GM10248 (cell line): ENCODE measurements at regions not wholly inside any gene's neighbourhood (a gene's known extent, or its start where the extent isn't known, plus 50 kb on each side); places are given as distances from the start of the nearest gene placed in this dataset.

Source experiments
- CTCF ChIA-PET: fragments of 300-600 bp; sonication (Branson Sonifier 250); formaldehyde crosslinking; extraction: SDS; loops from one replicate; lab custom pipeline; 2021; ENCODE audit warnings: antibody characterized with exemption; lab: Yijun Ruan, JAX
- POLR2A ChIA-PET: fragments of 350-650 bp; sonication (Branson Sonifier 250); formaldehyde crosslinking; extraction: SDS; loops from one replicate; lab custom pipeline; 2020; ENCODE audit warnings: antibody characterized with exemption; lab: Yijun Ruan, JAX
- DNase-seq: peaks from one replicate; pipeline ENCODE4 v3.0.0; 2012; ENCODE audit errors: extremely low spot score
- TF ChIP-seq, protein P1 (sequence below): IDR thresholded peaks from 2 replicates; pipeline ENCODE4 v1.5.1; 2012; ENCODE audit warnings: mild to moderate bottlenecking, low read depth; ENCODE audit errors: extremely low read depth, missing control alignments, control extremely low read depth

DNA sequence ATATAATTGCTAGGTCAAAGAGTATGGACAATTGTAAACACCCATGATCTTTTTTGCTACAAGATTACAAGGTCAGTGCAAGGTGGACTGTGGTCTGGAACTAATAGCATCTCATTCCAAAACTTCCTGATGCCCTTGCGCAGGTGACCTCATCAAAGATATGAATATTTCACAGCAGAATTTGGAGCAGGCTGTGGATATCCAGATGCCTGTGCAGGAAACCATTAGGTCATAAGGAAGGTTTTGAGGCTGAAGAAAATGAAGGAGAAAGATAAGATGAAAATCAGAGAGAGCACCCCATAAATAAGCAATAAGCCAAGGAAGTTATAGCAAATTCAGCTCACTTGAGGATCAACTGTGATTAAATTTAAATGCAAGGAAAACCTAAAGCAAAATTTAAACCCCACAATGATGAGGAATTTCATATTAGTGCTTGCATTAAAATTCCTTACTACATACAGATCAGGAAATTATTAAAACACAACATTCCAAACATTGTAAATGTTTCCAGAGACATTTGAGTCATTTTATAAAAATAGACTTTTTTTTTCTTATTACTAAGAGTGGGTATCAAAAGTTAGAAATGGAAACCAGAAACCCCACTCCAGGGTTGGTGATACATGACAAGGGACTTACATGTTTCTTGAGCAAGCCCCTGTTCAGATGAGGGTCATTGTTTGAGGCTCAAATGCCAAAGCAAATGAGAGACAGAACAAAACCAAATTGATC is 100.7 kb upstream of the FAM9C start:
- TF ChIP-seq, protein P1, sequence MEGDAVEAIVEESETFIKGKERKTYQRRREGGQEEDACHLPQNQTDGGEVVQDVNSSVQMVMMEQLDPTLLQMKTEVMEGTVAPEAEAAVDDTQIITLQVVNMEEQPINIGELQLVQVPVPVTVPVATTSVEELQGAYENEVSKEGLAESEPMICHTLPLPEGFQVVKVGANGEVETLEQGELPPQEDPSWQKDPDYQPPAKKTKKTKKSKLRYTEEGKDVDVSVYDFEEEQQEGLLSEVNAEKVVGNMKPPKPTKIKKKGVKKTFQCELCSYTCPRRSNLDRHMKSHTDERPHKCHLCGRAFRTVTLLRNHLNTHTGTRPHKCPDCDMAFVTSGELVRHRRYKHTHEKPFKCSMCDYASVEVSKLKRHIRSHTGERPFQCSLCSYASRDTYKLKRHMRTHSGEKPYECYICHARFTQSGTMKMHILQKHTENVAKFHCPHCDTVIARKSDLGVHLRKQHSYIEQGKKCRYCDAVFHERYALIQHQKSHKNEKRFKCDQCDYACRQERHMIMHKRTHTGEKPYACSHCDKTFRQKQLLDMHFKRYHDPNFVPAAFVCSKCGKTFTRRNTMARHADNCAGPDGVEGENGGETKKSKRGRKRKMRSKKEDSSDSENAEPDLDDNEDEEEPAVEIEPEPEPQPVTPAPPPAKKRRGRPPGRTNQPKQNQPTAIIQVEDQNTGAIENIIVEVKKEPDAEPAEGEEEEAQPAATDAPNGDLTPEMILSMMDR: no peak
- ChIA-PET POLR2A (no interaction called here), CTCF (no interaction called here)
- DNase-seq: no peak

DNA sequence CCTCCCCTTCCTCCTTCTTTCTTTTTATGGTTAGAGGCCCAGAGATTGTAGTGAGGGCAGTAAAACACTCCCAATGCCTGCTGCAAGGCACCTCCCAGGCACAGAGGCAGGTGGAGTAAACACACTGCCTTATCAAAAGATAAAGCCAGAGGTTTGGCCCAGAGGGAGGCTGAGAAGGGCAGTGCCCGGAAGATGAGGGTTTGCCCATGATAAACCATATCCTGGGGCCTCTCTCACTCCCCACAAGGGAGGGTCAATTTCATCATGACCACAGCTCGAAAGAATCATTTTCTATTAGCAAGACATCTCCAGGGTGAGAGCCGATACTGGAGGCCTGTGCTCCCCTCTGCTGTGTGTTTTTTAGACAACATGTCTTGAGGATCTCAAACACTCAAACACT is 98.5 kb upstream of the FAM9C start:
- no peak for DNase-seq
- CTCF ChIA-PET: no interaction called here
- POLR2A ChIA-PET: no interaction called here
- TF ChIP-seq, protein P1: no peak

DNA sequence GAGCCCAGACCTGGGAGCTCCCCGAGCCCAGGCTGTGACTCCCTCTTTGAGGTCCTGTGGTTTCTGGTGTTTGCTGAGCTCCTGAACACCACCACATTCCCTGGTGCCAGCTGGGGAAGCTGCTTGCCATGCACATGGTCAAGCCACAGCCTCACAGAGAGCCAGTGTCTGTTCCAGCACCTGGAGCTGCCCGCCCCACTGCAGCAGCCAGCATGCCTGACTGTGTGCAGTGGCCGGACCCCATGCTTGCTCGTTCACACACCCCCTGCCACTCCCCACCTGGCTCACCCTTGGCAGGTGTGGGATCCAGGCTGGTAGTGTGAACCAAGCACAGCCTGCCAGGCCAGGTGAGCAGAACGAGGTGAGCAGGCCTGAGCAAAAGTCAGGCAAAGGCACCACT is 95.6 kb upstream of the FAM9C start:
- DNase-seq: no peak
- POLR2A ChIA-PET: no interaction called here
- TF ChIP-seq, protein P1: no peak
- CTCF ChIA-PET: interaction anchor here (0.9 kb wide), 1 partner anchor 193 kb away, joined by 3 read pairs; no protein-coding TSS in a partner anchor

DNA sequence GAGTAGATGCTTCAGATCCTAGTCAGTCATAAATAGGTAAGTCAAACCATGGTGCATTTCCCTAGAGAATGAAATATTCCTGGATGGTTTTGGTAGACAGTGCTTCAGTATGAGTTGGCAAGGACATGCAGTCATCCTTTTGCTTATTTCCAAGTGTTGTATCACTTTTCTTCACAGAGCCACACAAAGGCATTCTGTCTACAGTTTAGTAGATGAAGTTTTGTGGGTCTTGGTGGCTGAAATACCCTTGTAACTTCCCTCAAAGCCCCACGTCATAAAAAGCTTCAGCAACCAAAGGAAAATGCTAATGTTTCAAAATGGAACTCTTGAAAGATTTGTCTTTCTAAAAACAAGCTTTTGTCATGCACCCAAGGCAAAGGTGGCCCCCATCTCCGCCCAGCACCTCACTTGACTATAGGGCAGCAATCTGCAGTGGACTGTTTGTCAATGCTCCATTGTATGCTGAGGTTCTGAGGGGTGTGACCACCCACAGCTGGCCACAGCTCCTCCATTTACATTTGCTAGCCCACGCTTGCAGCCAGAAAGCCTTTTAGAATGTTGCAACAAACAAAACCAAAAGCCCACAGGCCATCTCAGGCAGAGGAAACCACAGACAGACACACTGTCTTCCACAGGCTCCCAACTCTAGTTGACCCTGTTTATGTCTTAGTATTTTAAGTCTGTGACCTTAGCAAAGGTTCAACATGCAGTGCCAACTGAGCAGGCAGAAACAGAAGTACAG is 87.1 kb upstream of the FAM9C start:
- POLR2A ChIA-PET: no interaction called here
- TF ChIP-seq, protein P1: no peak
- no peak for DNase-seq
- CTCF ChIA-PET: no interaction called here

DNA sequence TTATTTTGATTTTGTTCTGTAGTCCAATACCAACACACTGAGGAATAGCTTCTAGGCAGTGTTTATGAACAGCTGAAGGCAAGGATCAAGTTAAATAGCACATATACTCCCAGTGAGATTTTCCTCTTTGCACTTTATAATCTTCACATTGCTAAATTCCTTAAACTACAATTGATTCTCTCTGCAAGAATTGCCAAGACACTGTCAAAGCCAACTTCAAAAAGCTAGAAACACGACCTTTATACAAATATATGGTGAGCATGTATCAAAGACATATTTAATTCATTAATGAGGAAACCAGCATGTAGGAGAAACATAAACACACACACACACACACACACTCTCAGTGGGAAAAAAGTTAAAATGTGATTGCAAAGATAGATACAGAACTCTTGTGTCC is 86.4 kb upstream of the FAM9C start:
- CTCF ChIA-PET: no interaction called here
- no peak for DNase-seq
- TF ChIP-seq, protein P1: no peak
- POLR2A ChIA-PET: no interaction called here

DNA sequence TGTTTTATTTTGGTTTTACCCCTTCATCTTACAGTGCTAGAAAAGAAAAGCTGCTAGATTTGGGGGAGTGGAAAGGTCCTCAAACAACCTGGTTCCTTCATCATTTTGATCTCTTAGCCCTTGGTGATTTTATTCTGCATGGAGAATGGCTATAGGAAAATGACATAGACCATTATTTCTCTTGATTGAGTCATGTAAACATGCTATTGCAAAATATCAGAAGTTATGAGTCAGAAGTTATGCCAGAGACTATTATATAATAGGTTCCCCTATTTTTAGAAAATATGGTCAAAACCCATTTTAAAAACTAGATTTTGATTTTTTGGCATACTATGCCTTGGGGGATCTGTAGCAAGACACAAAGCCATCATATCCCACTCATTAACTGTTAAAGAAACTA is 83.7 kb upstream of the FAM9C start:
- TF ChIP-seq, protein P1: no peak
- DNase-seq: no peak
- ChIA-PET CTCF (interaction anchor here (1.5 kb wide), 1 partner anchor 13 kb away, joined by 4 read pairs; no protein-coding TSS in a partner anchor), POLR2A (no interaction called here)
